ENCODE measurements at regions not wholly inside any gene's neighbourhood (a gene's known extent, or its start where the extent isn't known, plus 50 kb on each side); places are given as distances from the start of the nearest gene placed in this dataset.
"Not testable (repeated sequence)": the region's sequence is repeated elsewhere in the genome, so short reads cannot be mapped to it uniquely, and the experiment has no call there.

- DNase-seq (no peak), ATAC-seq (no peak)
- Histone ChIP-seq H3K4me3 (no peak overlapping the region), H3K9me3 (no peaks in the 10 kb centered on the region), H3K4me1 (no peaks in the 10 kb centered on the region), H3K36me3 (no peaks in the 10 kb centered on the region), H3K27ac (no peak overlapping the region), H3K27me3 (no peaks in the 10 kb centered on the region)
- 53% methylated on average over 3 of the region's 3 CpGs for WGBS (ENCODE audit: insufficient coverage, low coverage, low lambda C conversion rate, missing lambda C conversion rate)
- intact Hi-C loops (cut with DNase I) = no loop called here
- no peak for TF ChIP-seq POLR2A (IDR thresholded peaks at IDR 0.05)
Measured at GRCh38 chr5:99441235-99441634, 512.4 kb upstream of the CHD1 start.

DNA sequence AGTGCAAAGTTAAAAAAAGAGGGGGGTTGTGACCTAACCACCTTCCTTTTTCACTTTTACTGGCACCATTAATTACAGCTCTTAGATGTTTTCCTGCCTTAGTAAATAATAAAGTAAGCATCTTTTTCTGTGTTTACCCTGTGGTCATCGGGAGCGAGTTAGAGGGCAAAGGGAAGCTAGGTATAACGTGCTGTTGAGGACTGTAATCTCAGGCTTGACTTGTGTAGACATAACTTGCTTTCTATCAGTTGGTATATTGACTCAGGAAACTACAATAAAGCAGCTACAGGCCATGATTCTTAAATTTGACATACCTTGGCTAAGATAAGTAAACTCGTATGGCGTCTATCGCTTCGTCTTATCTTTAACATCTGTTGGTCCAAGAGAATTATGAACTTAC is 509.8 kb upstream of the CHD1 start:
- Histone ChIP-seq H3K27ac (no peak overlapping the region), H3K9me3 (no peaks in the 10 kb centered on the region), H3K4me3 (no peak overlapping the region), H3K36me3 (no peaks in the 10 kb centered on the region), H3K27me3 (no peaks in the 10 kb centered on the region), H3K4me1 (no peaks in the 10 kb centered on the region)
- intact Hi-C loops (cut with DNase I) = no loop called here
- DNase-seq (no peak), ATAC-seq (no peak)
- WGBS (ENCODE audit: insufficient coverage, low coverage, low lambda C conversion rate, missing lambda C conversion rate) = 38% methylated on average over 7 of the region's 7 CpGs
- TF ChIP-seq POLR2A (IDR thresholded peaks at IDR 0.05) = no peak
- TF ChIP-seq CTCF (IDR thresholded peaks at IDR 0.05) = no peak

- TF ChIP-seq POLR2A (IDR thresholded peaks at IDR 0.05) (no peak), CTCF (IDR thresholded peaks at IDR 0.05) (no peak)
- Histone ChIP-seq H3K4me1 (no peaks in the 10 kb centered on the region), H3K36me3 (no peaks in the 10 kb centered on the region), H3K9me3 (no peaks in the 10 kb centered on the region), H3K27me3 (no peaks in the 10 kb centered on the region), H3K4me3 (no peak overlapping the region), H3K27ac (no peak overlapping the region)
- DNase-seq (no peak), ATAC-seq (no peak)
- intact Hi-C loops (cut with DNase I) = no loop called here
Measured at GRCh38 chr5:99437986-99438385, 509.2 kb upstream of the CHD1 start.

DNA sequence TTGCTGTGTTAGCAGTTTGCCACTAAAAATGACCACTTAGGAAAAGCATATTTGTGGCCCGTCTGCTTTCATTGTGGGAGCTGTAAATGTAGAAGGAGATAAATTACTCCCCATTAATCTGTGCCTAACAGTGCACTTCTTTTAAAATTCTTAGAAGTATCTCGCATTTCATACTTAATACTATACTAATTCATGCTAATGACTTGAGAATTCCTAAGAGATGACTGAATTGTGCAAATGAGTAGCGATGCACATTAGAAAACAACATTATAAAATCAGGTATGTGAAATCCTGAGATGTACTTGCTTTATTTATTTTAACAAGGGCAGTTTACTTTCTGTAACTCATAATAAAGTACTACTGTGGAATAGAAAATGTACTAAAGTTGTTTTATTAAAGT is 494.6 kb upstream of the CHD1 start:
- H3K36me3 ChIP-seq; DNase-seq; H3K4me3 ChIP-seq; H3K27me3 ChIP-seq; intact Hi-C loops (cut with DNase I); H3K4me1 ChIP-seq; ATAC-seq; H3K9me3 ChIP-seq; H3K27ac ChIP-seq: not testable (repeated sequence)
- WGBS (ENCODE audit: insufficient coverage, low coverage, low lambda C conversion rate, missing lambda C conversion rate) = no CpG with 5 or more reads among the region's 3 CpGs

DNA sequence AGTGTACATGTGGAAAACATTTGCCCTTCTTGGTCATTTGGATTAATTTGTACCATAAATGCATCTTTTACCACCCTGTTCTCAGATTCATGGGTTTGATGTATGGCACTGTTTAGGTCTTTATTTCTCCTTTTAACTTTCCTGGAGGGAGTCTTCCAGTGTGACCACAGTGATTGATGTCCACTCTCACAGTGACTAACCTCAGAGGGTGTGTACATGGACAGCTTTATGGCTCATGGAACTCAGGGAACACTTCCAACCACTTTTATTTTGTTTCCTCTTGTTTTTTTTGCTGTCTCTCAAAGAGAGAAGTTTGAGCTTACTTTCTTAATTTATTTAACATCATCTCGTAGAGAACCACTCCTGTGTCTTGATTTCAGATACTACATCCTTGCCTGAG is 489.8 kb upstream of the CHD1 start:
- WGBS (ENCODE audit: insufficient coverage, low coverage, low lambda C conversion rate, missing lambda C conversion rate) = 45% methylated on average over 1 of the region's 1 CpG
- not testable (repeated sequence) for ATAC-seq

DNA sequence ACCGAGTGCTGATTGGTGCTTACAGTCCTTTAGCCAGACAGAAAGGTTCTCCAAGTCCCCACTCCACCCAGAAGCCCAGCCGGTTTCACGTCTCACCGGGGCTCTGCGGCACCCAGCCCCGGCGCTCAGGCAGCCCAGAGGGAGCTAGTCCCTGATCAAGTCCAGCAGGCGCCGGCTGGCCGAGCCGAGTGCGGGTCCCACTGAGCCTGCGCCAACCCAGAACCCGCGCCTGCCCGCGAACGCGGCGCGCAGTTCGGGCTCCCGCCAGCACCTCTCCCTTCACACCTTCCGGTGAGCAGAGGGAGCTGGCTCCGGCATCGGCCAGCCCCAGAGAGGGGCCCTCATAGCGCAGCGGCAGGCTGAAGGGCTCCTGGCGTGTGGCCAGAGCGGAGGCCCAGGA is 481.6 kb upstream of the CHD1 start:
- H3K36me3 ChIP-seq; H3K27me3 ChIP-seq; H3K4me1 ChIP-seq; H3K9me3 ChIP-seq; H3K27ac ChIP-seq; intact Hi-C loops (cut with DNase I); H3K4me3 ChIP-seq: not testable (repeated sequence)
- peak in 1 of 4 donors; percentile 48 for ATAC-seq
- peak in 1 of 3 donors; percentile 13 for DNase-seq
- WGBS (ENCODE audit: insufficient coverage, low coverage, low lambda C conversion rate, missing lambda C conversion rate) = 90% methylated on average over 9 of the region's 30 CpGs

More for the DNA sequence above, 489.8 kb upstream of the CHD1 start:
- intact Hi-C loops (cut with DNase I); H3K4me3 ChIP-seq; H3K4me1 ChIP-seq; H3K36me3 ChIP-seq; H3K27ac ChIP-seq; H3K9me3 ChIP-seq; DNase-seq; H3K27me3 ChIP-seq: not testable (repeated sequence)

- H3K4me3 ChIP-seq; intact Hi-C loops (cut with DNase I); H3K36me3 ChIP-seq; H3K27ac ChIP-seq; DNase-seq; H3K4me1 ChIP-seq; H3K9me3 ChIP-seq; H3K27me3 ChIP-seq: not testable (repeated sequence)
- ATAC-seq = peak in 1 of 4 donors; percentile 35
- 80% methylated on average over 2 of the region's 3 CpGs for WGBS (ENCODE audit: insufficient coverage, low coverage, low lambda C conversion rate, missing lambda C conversion rate)
Measured at GRCh38 chr5:99404764-99405302, 476.0 kb upstream of the CHD1 start.

GRCh38 chr5:99400571-99400970 is 471.8 kb upstream of the CHD1 start:
- H3K4me1 ChIP-seq; H3K4me3 ChIP-seq; H3K36me3 ChIP-seq; H3K27me3 ChIP-seq; DNase-seq; ATAC-seq; intact Hi-C loops (cut with DNase I); H3K27ac ChIP-seq; H3K9me3 ChIP-seq: not testable (repeated sequence)
- WGBS (ENCODE audit: insufficient coverage, low coverage, low lambda C conversion rate, missing lambda C conversion rate) = 100% methylated on average over 1 of the region's 1 CpG
